SU-DHL-6 (cell line): ENCODE measurements at regions not wholly inside any gene's neighbourhood (a gene's known extent, or its start where the extent isn't known, plus 50 kb on each side); places are given as distances from the start of the nearest gene placed in this dataset.
"Not testable (repeated sequence)": the region's sequence is repeated elsewhere in the genome, so short reads cannot be mapped to it uniquely, and the experiment has no call there.

ENCODE experiments used
- H2AFZ ChIP-seq: fragments of 200-600 bp; sonication (generic); 2 replicates; pipeline ENCODE4 v1.6.1; 2014; ENCODE audit warnings: low read depth, mild to moderate bottlenecking, moderate library complexity, mixed read lengths, antibody characterized with exemption, low read length; ENCODE audit not compliant: severe bottlenecking
- H3F3A ChIP-seq: fragments of 200-600 bp; shearing (Covaris generic); 2 replicates; pipeline ENCODE4 v1.6.0; 2016; ENCODE audit warnings: antibody characterized with exemption, mild to moderate bottlenecking; ENCODE audit not compliant: insufficient read depth
- H3K27ac ChIP-seq: fragments of 200-600 bp; sonication (generic); 2 replicates; pipeline ENCODE4 v1.5.1; 2016; ENCODE audit warnings: low read depth, mild to moderate bottlenecking, low read length, moderate library complexity, mixed read lengths
- H3K27me3 ChIP-seq: fragments of 200-600 bp; sonication (generic), shearing (Covaris generic); 2 replicates; pipeline ENCODE4 v1.6.0; 2014; ENCODE audit warnings: mild to moderate bottlenecking, low read length
- H3K36me3 ChIP-seq: fragments of 200-600 bp; sonication (generic); 2 replicates; pipeline ENCODE4 v1.6.1; 2014; ENCODE audit warnings: mild to moderate bottlenecking, low read length, mixed read lengths
- H3K4me2 ChIP-seq: fragments of 300-600, 200-600 bp; shearing (Covaris generic), sonication (generic); 2 replicates; pipeline ENCODE4 v1.6.0; 2014; ENCODE audit warnings: low read length, low read depth, mild to moderate bottlenecking; ENCODE audit not compliant: poor library complexity, severe bottlenecking
- H3K4me3 ChIP-seq: fragments of 200-600 bp; sonication (generic); 2 replicates; pipeline ENCODE4 v1.5.1; 2014; ENCODE audit warnings: antibody characterized with exemption, low read length, mild to moderate bottlenecking, mixed read lengths; ENCODE audit not compliant: insufficient read depth, poor library complexity, severe bottlenecking
- H3K79me2 ChIP-seq: fragments of 200-600 bp; sonication (generic); 2 replicates; pipeline ENCODE4 v1.6.1; 2014; ENCODE audit warnings: mild to moderate bottlenecking, low read length, moderate library complexity; ENCODE audit not compliant: insufficient read depth
- H3K9ac ChIP-seq: fragments of 200-600 bp; sonication (generic); 2 replicates; pipeline ENCODE4 v1.7.0; 2014; ENCODE audit warnings: mild to moderate bottlenecking, low read length
- H3K9me2 ChIP-seq: fragments of 200-600 bp; sonication (generic); replicated peaks from 2 replicates; pipeline ENCODE4 v1.6.1; 2014; ENCODE audit warnings: low read length; ENCODE audit not compliant: insufficient read depth
- H3K9me3 ChIP-seq: fragments of 200-600 bp; sonication (generic); 2 replicates; pipeline ENCODE4 v1.6.1; 2014; ENCODE audit warnings: low read length, mixed read lengths; ENCODE audit not compliant: insufficient read depth
- H4K20me1 ChIP-seq: fragments of 200-600 bp; sonication (generic); 2 replicates; pipeline ENCODE4 v1.6.1; 2014; ENCODE audit warnings: low read depth, mild to moderate bottlenecking, antibody characterized with exemption, low read length, moderate library complexity, mixed read lengths
- CTCF ChIP-seq: fragments of 200-600 bp; sonication (generic); IDR thresholded peaks from one replicate; pipeline ENCODE4 v1.5.1; 2017; ENCODE audit warnings: antibody characterized with exemption, mild to moderate bottlenecking, low read length, moderate library complexity; ENCODE audit not compliant: insufficient read depth, poor library complexity, severe bottlenecking
- EZH2phosphoT487 ChIP-seq: fragments of 200-600 bp; sonication (generic), shearing (Covaris generic); conservative IDR thresholded peaks from 2 replicates; pipeline ENCODE4 v1.6.1; 2018; ENCODE audit warnings: mild to moderate bottlenecking, antibody characterized with exemption, low read length, moderate library complexity, mixed read lengths

- H3K36me3 ChIP-seq, result no peaks in the 10 kb centered on the region
- H3K9me2 ChIP-seq, result no peaks in the 10 kb centered on the region
- H3K9me3 ChIP-seq, result no peaks in the 10 kb centered on the region
- no peaks in the 10 kb centered on the region for H4K20me1 ChIP-seq
- H3F3A ChIP-seq, result no peaks in the 10 kb centered on the region
- H3K79me2 ChIP-seq, result no peaks in the 10 kb centered on the region
- no peak overlapping the region for H3K4me2 ChIP-seq
- H3K4me3 ChIP-seq, result no peak overlapping the region
- H3K27me3 ChIP-seq, result no peaks in the 10 kb centered on the region
- H3K9ac ChIP-seq, result no peak overlapping the region
- H2AFZ ChIP-seq, result peak overlapping the region; percentile 30
- no peak overlapping the region for H3K27ac ChIP-seq
- TF ChIP-seq EZH2phosphoT487 (no peak), CTCF (no peak)
Observed at GRCh38 chr1:191065771-191066170, 588.1 kb upstream of the BRINP3 start.

- Histone ChIP-seq H3K79me2 (no peaks in the 10 kb centered on the region), H3K4me3 (no peak overlapping the region), H3K36me3 (no peaks in the 10 kb centered on the region), H3K9me2 (no peaks in the 10 kb centered on the region), H3K4me2 (no peak overlapping the region), H4K20me1 (no peaks in the 10 kb centered on the region), H2AFZ (no peak overlapping the region), H3K9me3 (no peaks in the 10 kb centered on the region), H3K27ac (no peak overlapping the region), H3K9ac (no peak overlapping the region), H3F3A (no peaks in the 10 kb centered on the region), H3K27me3 (no peaks in the 10 kb centered on the region)
- no peak for TF ChIP-seq CTCF
- no peak for TF ChIP-seq EZH2phosphoT487
Observed at GRCh38 chr1:191074881-191075280, 597.2 kb upstream of the BRINP3 start.

- H3K36me3 ChIP-seq, H3K9me3 ChIP-seq, H3K79me2 ChIP-seq, H3K4me2 ChIP-seq, H3K9ac ChIP-seq, H3K9me2 ChIP-seq, H3K27ac ChIP-seq, H3K4me3 ChIP-seq, H4K20me1 ChIP-seq, H2AFZ ChIP-seq, H3F3A ChIP-seq, H3K27me3 ChIP-seq: not testable (repeated sequence)
Observed at GRCh38 chr1:191083090-191083489, 605.4 kb upstream of the BRINP3 start.

- Histone ChIP-seq H2AFZ (no peak overlapping the region), H3K9me2 (no peaks in the 10 kb centered on the region), H3K9ac (no peak overlapping the region), H3K9me3 (no peaks in the 10 kb centered on the region), H3K27me3 (no peaks in the 10 kb centered on the region), H4K20me1 (no peaks in the 10 kb centered on the region), H3K27ac (no peak overlapping the region), H3F3A (no peaks in the 10 kb centered on the region), H3K79me2 (no peaks in the 10 kb centered on the region), H3K36me3 (no peaks in the 10 kb centered on the region), H3K4me2 (no peak overlapping the region), H3K4me3 (no peak overlapping the region)
- TF ChIP-seq CTCF (no peak), EZH2phosphoT487 (no peak)
Observed at GRCh38 chr1:191085121-191085520, 607.5 kb upstream of the BRINP3 start.
